Lower leg skin (tissue), 3 donors: ENCODE measurements at regions not wholly inside any gene's neighbourhood (a gene's known extent, or its start where the extent isn't known, plus 50 kb on each side); places are given as distances from the start of the nearest gene placed in this dataset.

Source experiments
- CTCF ChIP-seq, 3 donors: fragments of 450-650 bp; IDR thresholded peaks; one replicate each; pipeline ENCODE4 v1.5.1; 2016; ENCODE audit warnings: antibody characterized with exemption in 3 of 3, mild to moderate bottlenecking in 3 of 3, moderate library complexity in 2 of 3
- POLR2A ChIP-seq, 2 donors: fragments of 450-650 bp; IDR thresholded peaks; one replicate each; pipeline ENCODE4 v1.6.1; 2016 to 2017; ENCODE audit warnings: antibody characterized with exemption in 2 of 2, mild to moderate bottlenecking in 1 of 2, moderate library complexity in 1 of 2

GRCh38 chr3:187507266-187507665 lies 139.1 kb downstream of the RTP4 start:
- no peak for TF ChIP-seq CTCF (IDR thresholded peaks at IDR 0.05)
- no peak for TF ChIP-seq POLR2A (IDR thresholded peaks at IDR 0.05)
